ENCODE measurements at regions not wholly inside any gene's neighbourhood (a gene's known extent, or its start where the extent isn't known, plus 50 kb on each side); places are given as distances from the start of the nearest gene placed in this dataset.

GRCh38 chr7:13822678-13823077 is 166.8 kb downstream of the ETV1 start:
- TF ChIP-seq ZNF565 (CRISPR knock-in tag; conservative IDR thresholded peaks at IDR 0.05; ENCODE audit: low read depth) (no peak), OSR1 (CRISPR knock-in tag; IDR thresholded peaks at IDR 0.05) (no peak), CSDC2 (CRISPR knock-in tag; IDR thresholded peaks at IDR 0.05) (no peak), ZNF70 (CRISPR knock-in tag; IDR thresholded peaks at IDR 0.05) (no peak), ARNTL (CRISPR knock-in tag; IDR thresholded peaks at IDR 0.05; ENCODE audit: borderline replicate concordance, low read depth) (no peak), ISL1 (CRISPR knock-in tag; IDR thresholded peaks at IDR 0.05) (no peak), ESRRG (CRISPR knock-in tag; IDR thresholded peaks at IDR 0.05) (no peak), ZFP3 (CRISPR knock-in tag; IDR thresholded peaks at IDR 0.05) (no peak), BACH2 (CRISPR knock-in tag; IDR thresholded peaks at IDR 0.05; ENCODE audit: borderline replicate concordance) (no peak), ZFP30 (CRISPR knock-in tag; IDR thresholded peaks at IDR 0.05) (no peak)
- TF ChIP-seq, protein P1, sequence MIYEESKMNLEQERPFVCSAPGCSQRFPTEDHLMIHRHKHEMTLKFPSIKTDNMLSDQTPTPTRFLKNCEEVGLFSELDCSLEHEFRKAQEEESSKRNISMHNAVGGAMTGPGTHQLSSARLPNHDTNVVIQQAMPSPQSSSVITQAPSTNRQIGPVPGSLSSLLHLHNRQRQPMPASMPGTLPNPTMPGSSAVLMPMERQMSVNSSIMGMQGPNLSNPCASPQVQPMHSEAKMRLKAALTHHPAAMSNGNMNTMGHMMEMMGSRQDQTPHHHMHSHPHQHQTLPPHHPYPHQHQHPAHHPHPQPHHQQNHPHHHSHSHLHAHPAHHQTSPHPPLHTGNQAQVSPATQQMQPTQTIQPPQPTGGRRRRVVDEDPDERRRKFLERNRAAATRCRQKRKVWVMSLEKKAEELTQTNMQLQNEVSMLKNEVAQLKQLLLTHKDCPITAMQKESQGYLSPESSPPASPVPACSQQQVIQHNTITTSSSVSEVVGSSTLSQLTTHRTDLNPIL (CRISPR knock-in tag; IDR thresholded peaks at IDR 0.05; ENCODE audit: low read depth), result no peak

All from SK-N-SH treated with all-trans-retinoic acid at 6 μM for 48 hours (cell line).